ENCODE measurements at regions not wholly inside any gene's neighbourhood (a gene's known extent, or its start where the extent isn't known, plus 50 kb on each side); places are given as distances from the start of the nearest gene placed in this dataset.

DNA sequence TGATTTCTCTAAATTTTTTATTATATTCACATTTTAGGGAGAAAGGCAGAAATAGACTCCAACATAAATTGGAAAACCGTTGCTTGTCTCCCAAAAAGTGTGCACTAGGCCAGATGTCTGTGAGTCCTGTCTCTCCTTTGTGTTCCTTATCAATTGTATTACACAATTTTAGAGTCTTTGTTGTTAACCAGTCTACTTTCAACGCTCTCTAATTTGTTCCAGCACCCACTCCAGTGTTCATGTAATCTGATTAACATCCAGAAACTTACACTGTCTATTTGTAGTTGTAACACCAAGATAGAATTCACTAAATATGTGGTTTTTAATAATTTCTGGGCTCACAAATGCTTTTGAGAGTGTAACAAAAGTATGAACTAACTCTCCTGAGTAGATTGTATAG is 195.6 kb downstream of the FSIP2 start:
- H3K27ac ChIP-seq, result no peak overlapping the region
- no peak overlapping the region for H3K4me3 ChIP-seq
- H3K36me3 ChIP-seq (ENCODE audit: insufficient read depth in 1 of 2, low read depth in 1 of 2), result no peaks in the 10 kb centered on the region
- TF ChIP-seq, protein P1, sequence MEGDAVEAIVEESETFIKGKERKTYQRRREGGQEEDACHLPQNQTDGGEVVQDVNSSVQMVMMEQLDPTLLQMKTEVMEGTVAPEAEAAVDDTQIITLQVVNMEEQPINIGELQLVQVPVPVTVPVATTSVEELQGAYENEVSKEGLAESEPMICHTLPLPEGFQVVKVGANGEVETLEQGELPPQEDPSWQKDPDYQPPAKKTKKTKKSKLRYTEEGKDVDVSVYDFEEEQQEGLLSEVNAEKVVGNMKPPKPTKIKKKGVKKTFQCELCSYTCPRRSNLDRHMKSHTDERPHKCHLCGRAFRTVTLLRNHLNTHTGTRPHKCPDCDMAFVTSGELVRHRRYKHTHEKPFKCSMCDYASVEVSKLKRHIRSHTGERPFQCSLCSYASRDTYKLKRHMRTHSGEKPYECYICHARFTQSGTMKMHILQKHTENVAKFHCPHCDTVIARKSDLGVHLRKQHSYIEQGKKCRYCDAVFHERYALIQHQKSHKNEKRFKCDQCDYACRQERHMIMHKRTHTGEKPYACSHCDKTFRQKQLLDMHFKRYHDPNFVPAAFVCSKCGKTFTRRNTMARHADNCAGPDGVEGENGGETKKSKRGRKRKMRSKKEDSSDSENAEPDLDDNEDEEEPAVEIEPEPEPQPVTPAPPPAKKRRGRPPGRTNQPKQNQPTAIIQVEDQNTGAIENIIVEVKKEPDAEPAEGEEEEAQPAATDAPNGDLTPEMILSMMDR (IDR thresholded peaks at IDR 0.05), result no peak
- intact Hi-C loops (cut with DNase I), result no loop called here
- ATAC-seq, result no peak
- no peaks in the 10 kb centered on the region for H3K4me1 ChIP-seq
- DNase-seq, result no peak
- WGBS, 3 donors, result 43 to 61% (median 50%) methylated on average over 2 of the region's 2 CpGs
- no peaks in the 10 kb centered on the region for H3K27me3 ChIP-seq (ENCODE audit: insufficient read depth in 3 of 3, low read length in 2 of 3)
- H3K9me3 ChIP-seq, result no peaks in the 10 kb centered on the region

DNA sequence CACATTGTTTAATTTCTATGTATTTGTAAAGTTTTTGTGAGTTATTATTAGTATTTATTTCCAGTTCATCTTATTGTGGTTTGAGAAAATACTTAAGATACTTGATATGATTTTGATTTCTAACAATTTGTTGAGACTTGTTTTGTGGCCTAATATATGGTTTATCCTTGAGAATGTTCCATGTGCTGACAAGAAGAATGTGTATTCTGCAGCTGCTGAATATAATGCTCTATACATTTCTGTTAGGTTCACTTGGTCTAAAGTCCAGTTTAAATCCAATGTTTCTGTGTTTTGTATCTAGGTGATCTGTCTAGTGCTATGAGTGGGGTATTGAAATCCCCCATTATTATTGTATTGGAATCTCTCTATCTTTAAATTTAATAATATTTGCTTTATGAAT is 201.3 kb downstream of the FSIP2 start:
- Histone ChIP-seq H3K27me3 (ENCODE audit: insufficient read depth in 3 of 3, low read length in 2 of 3) (no peaks in the 10 kb centered on the region), H3K36me3 (ENCODE audit: insufficient read depth in 1 of 2, low read depth in 1 of 2) (no peaks in the 10 kb centered on the region), H3K27ac (no peak overlapping the region), H3K4me1 (no peaks in the 10 kb centered on the region), H3K9me3 (peaks cover 13% of the 10 kb centered on the region), H3K4me3 (no peak overlapping the region)
- ATAC-seq, result no peak
- TF ChIP-seq, protein P1 (IDR thresholded peaks at IDR 0.05), result no peak
- DNase-seq, result no peak
- intact Hi-C loops (cut with DNase I), result no loop called here

DNA sequence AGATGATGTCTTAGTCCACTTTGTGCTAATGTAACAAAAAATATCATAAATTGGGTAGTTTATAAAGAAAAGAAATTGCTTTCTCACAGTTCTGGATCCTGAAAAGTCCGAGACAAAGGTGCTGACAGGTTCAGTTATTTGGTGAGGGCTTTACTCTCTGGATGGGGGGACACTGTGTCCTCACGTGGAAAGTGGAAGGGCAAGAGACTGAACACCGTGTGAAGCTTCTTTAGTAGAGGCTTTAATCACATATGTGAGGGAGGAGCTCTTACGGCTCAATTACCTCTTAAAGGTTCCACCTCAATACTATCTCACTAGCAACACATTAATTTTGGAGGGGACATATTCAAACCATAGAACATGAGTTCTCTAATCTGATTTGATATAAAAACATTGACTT is 204.3 kb downstream of the FSIP2 start:
- peaks cover 13% of the 10 kb centered on the region for H3K9me3 ChIP-seq
- no peak for ATAC-seq
- TF ChIP-seq, protein P1 (IDR thresholded peaks at IDR 0.05), result no peak

DNA sequence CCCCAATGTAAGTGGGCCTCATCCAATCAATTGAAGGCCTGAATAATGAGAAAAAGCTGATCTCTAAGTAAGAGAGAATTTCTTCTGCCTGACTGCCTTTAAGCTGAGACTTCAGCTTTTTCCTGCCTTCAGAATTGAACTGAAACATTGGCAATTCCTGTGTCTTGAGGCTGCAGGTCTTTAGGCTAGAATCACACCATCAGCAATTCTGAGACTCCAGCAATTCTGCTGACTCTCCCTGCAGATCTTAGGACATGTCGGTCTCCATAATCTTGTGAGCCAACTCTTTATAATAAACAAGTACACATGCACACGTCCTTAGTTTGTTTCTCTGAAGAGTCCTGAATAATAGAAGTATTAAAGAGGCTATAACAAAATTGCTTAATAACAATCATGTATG is 209.1 kb downstream of the FSIP2 start:
- intact Hi-C loops (cut with DNase I), result no loop called here
- H3K36me3 ChIP-seq (ENCODE audit: insufficient read depth in 1 of 2, low read depth in 1 of 2), result no peaks in the 10 kb centered on the region
- ATAC-seq, result no peak
- H3K27me3 ChIP-seq (ENCODE audit: insufficient read depth in 3 of 3, low read length in 2 of 3), result no peaks in the 10 kb centered on the region
- 77 to 83% (median 80%) methylated on average over 2 of the region's 2 CpGs for WGBS, 3 donors
- peaks cover 13% of the 10 kb centered on the region for H3K9me3 ChIP-seq
- H3K27ac ChIP-seq, result no peak overlapping the region
- no peak for DNase-seq
- no peak overlapping the region for H3K4me3 ChIP-seq
- no peaks in the 10 kb centered on the region for H3K4me1 ChIP-seq
- TF ChIP-seq, protein P1 (IDR thresholded peaks at IDR 0.05), result no peak

More for the DNA sequence above, 204.3 kb downstream of the FSIP2 start:
- 84 to 89% (median 88%) methylated on average over 4 of the region's 4 CpGs for WGBS, 3 donors
- no peak for DNase-seq
- intact Hi-C loops (cut with DNase I), result no loop called here
- no peaks in the 10 kb centered on the region for H3K36me3 ChIP-seq (ENCODE audit: insufficient read depth in 1 of 2, low read depth in 1 of 2)
- H3K4me3 ChIP-seq, result no peak overlapping the region
- H3K4me1 ChIP-seq, result no peaks in the 10 kb centered on the region
- H3K27ac ChIP-seq, result no peak overlapping the region
- no peaks in the 10 kb centered on the region for H3K27me3 ChIP-seq (ENCODE audit: insufficient read depth in 3 of 3, low read length in 2 of 3)

DNA sequence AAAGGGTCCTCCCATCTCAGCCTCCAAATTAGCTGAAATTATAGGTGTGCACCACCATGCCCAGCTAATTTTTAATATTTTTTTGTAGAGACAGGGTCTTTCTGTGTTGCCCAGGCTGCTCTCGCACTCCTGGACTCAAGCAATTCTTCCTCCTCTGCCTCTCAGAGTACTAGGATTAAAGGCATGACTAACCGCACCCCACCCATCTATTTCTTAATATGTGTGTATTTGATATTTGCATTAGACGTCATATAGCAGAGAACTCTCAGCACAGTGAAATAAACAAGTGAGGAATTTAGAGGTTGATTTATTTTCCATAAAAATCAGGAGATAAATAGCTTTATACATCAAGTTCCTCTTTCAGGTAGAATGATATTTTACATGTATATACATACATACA is 213.5 kb downstream of the FSIP2 start:
- H3K4me3 ChIP-seq, result no peak overlapping the region
- 95 to 97% (median 96%) methylated on average over 3 of the region's 3 CpGs for WGBS, 3 donors
- DNase-seq (no peak), ATAC-seq (no peak)
- no peak overlapping the region for H3K27ac ChIP-seq
- H3K36me3 ChIP-seq (ENCODE audit: insufficient read depth in 1 of 2, low read depth in 1 of 2), result no peaks in the 10 kb centered on the region
- no peaks in the 10 kb centered on the region for H3K27me3 ChIP-seq (ENCODE audit: insufficient read depth in 3 of 3, low read length in 2 of 3)
- intact Hi-C loops (cut with DNase I), result no loop called here
- no peaks in the 10 kb centered on the region for H3K4me1 ChIP-seq
- H3K9me3 ChIP-seq, result no peaks in the 10 kb centered on the region
- TF ChIP-seq, protein P1 (IDR thresholded peaks at IDR 0.05), result no peak
